ENCODE measurements at regions not wholly inside any gene's neighbourhood (a gene's known extent, or its start where the extent isn't known, plus 50 kb on each side); places are given as distances from the start of the nearest gene placed in this dataset.

GRCh38 chr7:118300177-118300576, 75.7 kb downstream of the ANKRD7 start:
- TF ChIP-seq CTCF (IDR thresholded peaks at IDR 0.05; ENCODE audit: insufficient read depth, low read length, poor library complexity, severe bottlenecking), result no peak
- TF ChIP-seq EZH2phosphoT487 (conservative IDR thresholded peaks at IDR 0.05; ENCODE audit: low read length), result no peak
